Adrenal gland (tissue), 9 donors: ENCODE measurements at regions not wholly inside any gene's neighbourhood (a gene's known extent, or its start where the extent isn't known, plus 50 kb on each side); places are given as distances from the start of the nearest gene placed in this dataset.

Source experiments
- DNase-seq, 7 donors: peaks; one replicate each; pipeline ENCODE4 v3.0.0-alpha.2; 2019 to 2020
- H3K27ac ChIP-seq, 5 donors: fragments of 200-600 bp; sonication (generic) in 4 of 5; 1 replicate in 3 of 5; 2 replicates in 2 of 5; pipeline versions ENCODE4 v1.5.1 to v1.8.0; 2016 to 2020; ENCODE audit warnings: mild to moderate bottlenecking in 1 of 5
- H3K27me3 ChIP-seq: fragments of 200-600 bp; 2 replicates; pipeline ENCODE4 v1.8.0; 2021
- H3K36me3 ChIP-seq, 2 donors: fragments of 200-600 bp; replicated peaks in 1 of 2; 1 replicate in 1 of 2; 2 replicates in 1 of 2; pipeline versions ENCODE4 v1.5.1 to v1.8.0; 2018 to 2022
- H3K4me1 ChIP-seq, 2 donors: fragments of 200-600 bp; replicated peaks in 1 of 2; 1 replicate in 1 of 2; 2 replicates in 1 of 2; pipeline versions ENCODE4 v1.5.1 to v1.8.0; 2018 to 2021
- H3K4me3 ChIP-seq, 4 donors: fragments of 200-600 bp; sonication (generic) in 3 of 4; one replicate each; pipeline ENCODE4 v1.5.1; 2016 to 2018
- H3K9me3 ChIP-seq, 3 donors: fragments of 200-600 bp; sonication (generic) in 1 of 3; replicated peaks in 1 of 3; 1 replicate in 2 of 3; 2 replicates in 1 of 3; pipeline versions ENCODE4 v1.5.1 to v1.8.0; 2016 to 2021
- CTCF ChIP-seq, 6 experiments: fragments of 450-650 bp in 4 of 6; fragments of 200-600 bp in 2 of 6; sonication (generic) in 1 of 6; IDR thresholded peaks; 1 replicate in 5 of 6; 2 replicates in 1 of 6; pipeline versions ENCODE4 v1.5.1 to v1.8.0; 2016 to 2021; ENCODE audit warnings: antibody characterized with exemption in 6 of 6, mild to moderate bottlenecking in 2 of 6, moderate library complexity in 1 of 6
- POLR2A ChIP-seq, 2 donors: fragments of 450-650 bp; IDR thresholded peaks; one replicate each; pipeline ENCODE4 v1.6.1; 2017; ENCODE audit warnings: antibody characterized with exemption in 2 of 2, mild to moderate bottlenecking in 2 of 2, moderate library complexity in 1 of 2
- WGBS, 4 donors: extraction: QIAGEN DNeasy Blood & Tissue Kit in 2 of 4; methylation state at CpG; one replicate each; pipeline versions ENCODE4 v1.1.5 to v1.1.7; 2013 to 2017; 5-methylcytosine and 5-hydroxymethylcytosine counted together
- intact Hi-C, 2 donors: fragments of 100-400 bp; cut with DNase I; formaldehyde crosslinking; loops; one replicate each; pipeline versions ENCODE4 v1.14.1 to v1.15.0; 2022 to 2023
- donor health status: healthy with polysubstance abuse.
- donor health status: Bipolar disorder and iron deficiency.
- donor health status: DM: yes; HTN: yes; CAD: no.
- donor health status: DM: no; HTN: no; CAD: no.
- donor health status: DM: no; HTN: no; CAD: no.

GRCh38 chr13:40472427-40473220 lies 193.8 kb downstream of the FOXO1 start:
- H3K4me3 ChIP-seq = no peak overlapping the region
- H3K36me3 ChIP-seq = no peaks in the 10 kb centered on the region
- 82 to 87% (median 83%) methylated on average over 8 of the region's 8 CpGs for WGBS, 4 donors
- no peaks in the 10 kb centered on the region for H3K9me3 ChIP-seq
- TF ChIP-seq POLR2A (IDR thresholded peaks at IDR 0.05) (no peak), CTCF (IDR thresholded peaks at IDR 0.05) (no peak)
- intact Hi-C loops = no loop called here
- no peak overlapping the region for H3K27ac ChIP-seq
- peaks cover 0 to 15% of the 10 kb centered on the region in 2 donors for H3K4me1 ChIP-seq
- no peak for DNase-seq
- H3K27me3 ChIP-seq = no peaks in the 10 kb centered on the region

- Histone ChIP-seq H3K27me3 (no peaks in the 10 kb centered on the region), H3K9me3 (no peaks in the 10 kb centered on the region), H3K4me1 (peaks cover 3 to 36% of the 10 kb centered on the region in 2 donors), H3K36me3 (no peaks in the 10 kb centered on the region), H3K27ac (no peak overlapping the region), H3K4me3 (no peak overlapping the region)
- no peak for DNase-seq
- TF ChIP-seq CTCF (IDR thresholded peaks at IDR 0.05) (no peak), POLR2A (IDR thresholded peaks at IDR 0.05) (no peak)
- 87 to 97% (median 93%) methylated on average over 3 of the region's 3 CpGs for WGBS, 4 donors
- intact Hi-C loops = no loop called here
These were observed 190.8 kb downstream of the FOXO1 start for GRCh38 chr13:40475617-40476016.

- Histone ChIP-seq H3K9me3 (no peaks in the 10 kb centered on the region), H3K4me1 (peaks cover 7 to 39% of the 10 kb centered on the region in 2 donors), H3K4me3 (no peak overlapping the region), H3K27ac (peak overlapping the region in 1 of 5 donors; percentile 33), H3K27me3 (no peaks in the 10 kb centered on the region), H3K36me3 (no peaks in the 10 kb centered on the region)
- 52 to 59% (median 54%) methylated on average over 4 of the region's 4 CpGs for WGBS, 4 donors
- no peak for DNase-seq
- intact Hi-C loops = no loop called here
- TF ChIP-seq CTCF (IDR thresholded peaks at IDR 0.05) (no peak), POLR2A (IDR thresholded peaks at IDR 0.05) (no peak)
These were observed 190.1 kb downstream of the FOXO1 start for GRCh38 chr13:40476175-40476958.
